HepG2 (cell line): ENCODE measurements at regions not wholly inside any gene's neighbourhood (a gene's known extent, or its start where the extent isn't known, plus 50 kb on each side); places are given as distances from the start of the nearest gene placed in this dataset.

Source experiments
- ATAC-seq: fragments of 200-7000 bp; cut with Tn5 transposase; 3 replicates; pipeline ENCODE4 v1.9.1; 2020; ENCODE audit warnings: mild to moderate bottlenecking, moderate library complexity
- BruUV-seq: library from RNA; stranded (reverse); fragments of 400-500 nt; replicated peaks from 2 replicates; lab custom pipeline; 2021; lab: Mats Ljungman, UMichigan
- CTCF ChIA-PET: fragments of 300-600 bp; formaldehyde crosslinking; extraction: SDS; loops from one replicate; lab custom pipeline; 2021; ENCODE audit warnings: low total read pairs, inconsistent platforms, low intra/inter-chr PET ratio; lab: Yijun Ruan, JAX
- POLR2A ChIA-PET: fragments of 350-600 bp; sonication (Branson Sonifier 250); formaldehyde crosslinking; loops from one replicate; lab custom pipeline; 2020; ENCODE audit warnings: antibody characterized with exemption, inconsistent platforms; lab: Yijun Ruan, JAX
- DNase-seq: peaks from one replicate; pipeline ENCODE4 v3.0.0-alpha.2; 2015; ENCODE audit warnings: low spot score
- FAIRE-seq: peaks from 3 replicates; lab custom pipeline; 2011; peaks lifted over from hg19 to GRCh38; lab: Jason Lieb, UNC
- H2AFZ ChIP-seq: one replicate; pipeline ENCODE4 v1.6.1; 2011; ENCODE audit warnings: low read length, inconsistent platforms
- H3K27ac ChIP-seq: fragments of 300-600 bp; 3 replicates; pipeline ENCODE4 v1.8.0; 2011; ENCODE audit warnings: mixed run types, mild to moderate bottlenecking, mixed read lengths, low read length, inconsistent platforms; ENCODE audit not compliant: insufficient read depth; ENCODE audit errors: extremely low read length
- H3K27me3 ChIP-seq, 2 experiments: fragments of 200-600 bp in 1 of 2; 2 replicates in 1 of 2; 3 replicates in 1 of 2; pipeline versions ENCODE4 v1.6.0 to v1.8.0; 2011; ENCODE audit warnings: low read length in 2 of 2, mild to moderate bottlenecking in 2 of 2, moderate library complexity in 2 of 2, inconsistent platforms in 1 of 2; ENCODE audit not compliant: insufficient read depth in 2 of 2, control insufficient read depth in 1 of 2
- H3K36me3 ChIP-seq, 2 experiments: fragments of 200-600 bp in 1 of 2; replicated peaks in 1 of 2; 2 replicates in 1 of 2; 3 replicates in 1 of 2; pipeline versions ENCODE4 v1.5.1 to v1.8.0; 2011; ENCODE audit warnings: low read length in 2 of 2, inconsistent platforms in 1 of 2; ENCODE audit not compliant: insufficient read depth in 2 of 2, control insufficient read depth in 1 of 2
- H3K4me1 ChIP-seq: 2 replicates; pipeline ENCODE4 v1.5.1; 2012; ENCODE audit warnings: low read length, inconsistent platforms; ENCODE audit not compliant: insufficient read depth
- H3K4me2 ChIP-seq: 2 replicates; pipeline ENCODE4 v1.6.0; 2011; ENCODE audit warnings: low read depth, low read length, inconsistent platforms
- H3K4me3 ChIP-seq, 3 experiments: fragments of 200-600 bp in 1 of 3; sonication (generic), shearing (Covaris generic) in 1 of 3; replicated peaks in 1 of 3; 2 replicates each; pipeline ENCODE4 v1.5.1; 2011 to 2016; ENCODE audit warnings: low read length in 3 of 3, inconsistent platforms in 2 of 3, low read depth in 2 of 3, mild to moderate bottlenecking in 2 of 3, control low read depth in 1 of 3, mixed read lengths in 1 of 3; ENCODE audit not compliant: insufficient read depth in 1 of 3
- H3K79me2 ChIP-seq: one replicate; pipeline ENCODE4 v1.6.1; 2011; ENCODE audit warnings: low read length, inconsistent platforms; ENCODE audit not compliant: insufficient read depth
- H3K9ac ChIP-seq: 2 replicates; pipeline ENCODE4 v1.6.0; 2011; ENCODE audit warnings: mild to moderate bottlenecking, low read depth, low read length, inconsistent platforms; ENCODE audit not compliant: insufficient read depth
- H3K9me3 ChIP-seq: 2 replicates; pipeline ENCODE4 v1.5.1; 2012; ENCODE audit warnings: mild to moderate bottlenecking, low read length
- H4K20me1 ChIP-seq: 2 replicates; pipeline ENCODE4 v1.6.0; 2011; ENCODE audit warnings: inconsistent platforms, mild to moderate bottlenecking, low read length, moderate library complexity; ENCODE audit not compliant: insufficient read depth
- HOXA9 ChIP-seq: sonication (generic); formaldehyde crosslinking; IDR thresholded peaks from 2 replicates; pipeline ENCODE4 v1.8.1; 2022; ENCODE audit warnings: missing genetic modification reagents, mild to moderate bottlenecking, moderate library complexity, borderline replicate concordance
- KDM4B ChIP-seq: sonication (generic); formaldehyde crosslinking; IDR thresholded peaks from 2 replicates; pipeline ENCODE4 v1.4.0; 2020; ENCODE audit warnings: missing genetic modification reagents
- ZFP37 ChIP-seq: sonication (generic); formaldehyde crosslinking; IDR thresholded peaks from 2 replicates; pipeline ENCODE4 v1.4.0; 2020; ENCODE audit warnings: missing genetic modification reagents, borderline replicate concordance
- ZNF746 ChIP-seq: sonication (generic); formaldehyde crosslinking; IDR thresholded peaks from 2 replicates; pipeline ENCODE4 v1.8.0; 2022; ENCODE audit warnings: mild to moderate bottlenecking, missing genetic modification reagents
- ZSCAN9 ChIP-seq: IDR thresholded peaks from 2 replicates; pipeline ENCODE4 v1.6.1; 2016; ENCODE audit warnings: borderline replicate concordance
- WGBS: methylation state at CpG from one replicate; pipeline ENCODE4 v1.1.6; 2017; ENCODE audit warnings: low lambda C conversion rate; 5-methylcytosine and 5-hydroxymethylcytosine counted together
- in situ Hi-C: cut with HindIII; loops from 2 replicates; pipeline ENCODE4 v1.10.0; 2017; ENCODE audit warnings: low pct_unique_long_range_greater_than_20kb; ENCODE audit not compliant: extremely low pct_ligation_motif_present
- intact Hi-C: fragments of 100-400 bp; cut with micrococcal nuclease; formaldehyde crosslinking; loops from one replicate; pipeline ENCODE4 v1.10.0; 2022; ENCODE audit not compliant: unreplicated experiment
- TF ChIP-seq, protein P1 (sequence below): sonication (generic); formaldehyde crosslinking; IDR thresholded peaks from 2 replicates; pipeline ENCODE4 v1.5.0; 2020; ENCODE audit warnings: mild to moderate bottlenecking, low read depth, missing genetic modification reagents, borderline replicate concordance
- TF ChIP-seq, protein P2 (sequence below): IDR thresholded peaks from 2 replicates; pipeline ENCODE4 v1.4.0; 2020; ENCODE audit warnings: mild to moderate bottlenecking, missing genetic modification reagents

DNA sequence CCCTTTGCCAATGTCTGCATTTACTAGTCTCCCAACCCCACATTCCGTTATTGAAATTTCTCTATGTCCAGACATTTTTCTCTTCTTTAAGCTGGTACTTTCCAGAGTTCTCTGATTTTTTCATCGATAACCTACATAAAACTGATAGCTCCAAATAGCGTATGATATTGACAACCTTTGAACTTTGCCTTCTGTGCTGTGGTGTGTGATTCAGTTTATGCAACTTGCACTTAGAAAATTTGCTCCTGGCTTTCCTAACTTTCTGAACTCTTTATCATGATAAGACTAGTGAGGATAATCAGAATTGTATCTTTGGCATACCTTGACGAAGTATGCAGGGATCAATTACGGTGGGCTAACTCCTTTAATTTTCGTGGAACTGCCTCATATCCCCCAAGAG, 1261.3 kb downstream of the SI start:
- Histone ChIP-seq H3K27ac (no peak overlapping the region), H3K4me3 (no peak overlapping the region), H3K27me3 (no peaks in the 10 kb centered on the region), H3K36me3 (no peaks in the 10 kb centered on the region), H3K79me2 (no peaks in the 10 kb centered on the region), H2AFZ (no peak overlapping the region), H4K20me1 (no peaks in the 10 kb centered on the region), H3K4me2 (no peak overlapping the region), H3K4me1 (no peaks in the 10 kb centered on the region), H3K9ac (no peak overlapping the region), H3K9me3 (no peaks in the 10 kb centered on the region)
- no TSS peak for BruUV-seq
- ATAC-seq (no peak), DNase-seq (no peak), FAIRE-seq (no peak)
- no peak for TF ChIP-seq HOXA9 (CRISPR knock-in tag)
- TF ChIP-seq, protein P1, sequence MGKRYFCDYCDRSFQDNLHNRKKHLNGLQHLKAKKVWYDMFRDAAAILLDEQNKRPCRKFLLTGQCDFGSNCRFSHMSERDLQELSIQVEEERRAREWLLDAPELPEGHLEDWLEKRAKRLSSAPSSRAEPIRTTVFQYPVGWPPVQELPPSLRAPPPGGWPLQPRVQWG (CRISPR knock-in tag) = no peak
- no peak for TF ChIP-seq KDM4B
- no peak for TF ChIP-seq ZNF746 (CRISPR knock-in tag)
- no peak for TF ChIP-seq ZFP37 (CRISPR knock-in tag)
- TF ChIP-seq ZSCAN9 (CRISPR knock-in tag) = no peak
- TF ChIP-seq, protein P2, sequence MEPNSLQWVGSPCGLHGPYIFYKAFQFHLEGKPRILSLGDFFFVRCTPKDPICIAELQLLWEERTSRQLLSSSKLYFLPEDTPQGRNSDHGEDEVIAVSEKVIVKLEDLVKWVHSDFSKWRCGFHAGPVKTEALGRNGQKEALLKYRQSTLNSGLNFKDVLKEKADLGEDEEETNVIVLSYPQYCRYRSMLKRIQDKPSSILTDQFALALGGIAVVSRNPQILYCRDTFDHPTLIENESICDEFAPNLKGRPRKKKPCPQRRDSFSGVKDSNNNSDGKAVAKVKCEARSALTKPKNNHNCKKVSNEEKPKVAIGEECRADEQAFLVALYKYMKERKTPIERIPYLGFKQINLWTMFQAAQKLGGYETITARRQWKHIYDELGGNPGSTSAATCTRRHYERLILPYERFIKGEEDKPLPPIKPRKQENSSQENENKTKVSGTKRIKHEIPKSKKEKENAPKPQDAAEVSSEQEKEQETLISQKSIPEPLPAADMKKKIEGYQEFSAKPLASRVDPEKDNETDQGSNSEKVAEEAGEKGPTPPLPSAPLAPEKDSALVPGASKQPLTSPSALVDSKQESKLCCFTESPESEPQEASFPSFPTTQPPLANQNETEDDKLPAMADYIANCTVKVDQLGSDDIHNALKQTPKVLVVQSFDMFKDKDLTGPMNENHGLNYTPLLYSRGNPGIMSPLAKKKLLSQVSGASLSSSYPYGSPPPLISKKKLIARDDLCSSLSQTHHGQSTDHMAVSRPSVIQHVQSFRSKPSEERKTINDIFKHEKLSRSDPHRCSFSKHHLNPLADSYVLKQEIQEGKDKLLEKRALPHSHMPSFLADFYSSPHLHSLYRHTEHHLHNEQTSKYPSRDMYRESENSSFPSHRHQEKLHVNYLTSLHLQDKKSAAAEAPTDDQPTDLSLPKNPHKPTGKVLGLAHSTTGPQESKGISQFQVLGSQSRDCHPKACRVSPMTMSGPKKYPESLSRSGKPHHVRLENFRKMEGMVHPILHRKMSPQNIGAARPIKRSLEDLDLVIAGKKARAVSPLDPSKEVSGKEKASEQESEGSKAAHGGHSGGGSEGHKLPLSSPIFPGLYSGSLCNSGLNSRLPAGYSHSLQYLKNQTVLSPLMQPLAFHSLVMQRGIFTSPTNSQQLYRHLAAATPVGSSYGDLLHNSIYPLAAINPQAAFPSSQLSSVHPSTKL (CRISPR knock-in tag) = no peak
- POLR2A ChIA-PET = no interaction called here
- CTCF ChIA-PET = no interaction called here
- WGBS = 2% methylated on average over 6 of the region's 6 CpGs
- in situ Hi-C loops (no loop called here), intact Hi-C loops (no loop called here)
